GM10248 (cell line): ENCODE measurements at regions not wholly inside any gene's neighbourhood (a gene's known extent, or its start where the extent isn't known, plus 50 kb on each side); places are given as distances from the start of the nearest gene placed in this dataset.

Source experiments
- CTCF ChIA-PET: fragments of 300-600 bp; sonication (Branson Sonifier 250); formaldehyde crosslinking; extraction: SDS; loops from one replicate; lab custom pipeline; 2021; ENCODE audit warnings: antibody characterized with exemption; lab: Yijun Ruan, JAX
- POLR2A ChIA-PET: fragments of 350-650 bp; sonication (Branson Sonifier 250); formaldehyde crosslinking; extraction: SDS; loops from one replicate; lab custom pipeline; 2020; ENCODE audit warnings: antibody characterized with exemption; lab: Yijun Ruan, JAX
- DNase-seq: peaks from one replicate; pipeline ENCODE4 v3.0.0; 2012; ENCODE audit errors: extremely low spot score
- CTCF ChIP-seq: IDR thresholded peaks from 2 replicates; pipeline ENCODE4 v1.5.1; 2012; ENCODE audit warnings: mild to moderate bottlenecking, low read depth; ENCODE audit errors: extremely low read depth, missing control alignments, control extremely low read depth

DNA sequence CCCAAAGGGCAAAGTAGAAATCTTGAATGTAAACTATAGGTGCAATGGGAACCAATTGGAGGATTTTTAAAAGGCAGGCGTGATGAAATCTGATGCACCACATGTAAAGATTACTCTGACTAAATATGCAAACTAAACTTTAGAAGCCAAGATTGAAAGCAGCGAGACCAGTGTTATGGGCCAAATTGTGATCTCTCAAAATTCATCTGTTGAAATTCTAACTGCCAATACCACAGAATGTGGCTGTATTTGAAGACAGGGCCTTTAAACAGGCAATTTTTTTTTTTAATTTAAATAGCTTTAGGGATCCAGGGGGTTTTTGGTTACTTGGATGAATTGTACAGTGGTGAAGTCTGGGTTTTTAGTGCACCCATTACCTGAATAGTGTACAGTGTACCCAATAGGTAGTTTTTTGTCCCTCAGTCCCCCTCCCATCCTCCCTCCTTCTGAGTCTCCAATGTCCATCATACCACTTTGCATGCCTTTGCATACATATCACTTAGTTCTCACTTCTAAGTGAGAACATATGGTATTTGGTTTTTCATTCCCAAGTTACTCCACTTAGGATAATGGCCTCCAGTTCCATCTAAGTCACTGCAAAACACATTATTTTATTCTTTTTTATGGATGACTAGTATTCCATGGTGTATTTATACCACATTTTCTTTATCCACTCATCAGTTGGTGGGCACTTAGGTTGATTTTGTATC lies 69.7 kb downstream of the DRD1 start:
- no peak for DNase-seq
- no peak for TF ChIP-seq CTCF
- CTCF ChIA-PET: interaction anchor here (0.6 to 1.2 kb wide), 2 partner anchors 21 to 48 kb away, joined by 3 read pairs; no protein-coding TSS in a partner anchor
- POLR2A ChIA-PET: no interaction called here

GRCh38 chr5:175365866-175366265 lies 78.1 kb downstream of the DRD1 start:
- POLR2A ChIA-PET: no interaction called here
- TF ChIP-seq CTCF: no peak
- CTCF ChIA-PET: no interaction called here
- no peak for DNase-seq

DNA sequence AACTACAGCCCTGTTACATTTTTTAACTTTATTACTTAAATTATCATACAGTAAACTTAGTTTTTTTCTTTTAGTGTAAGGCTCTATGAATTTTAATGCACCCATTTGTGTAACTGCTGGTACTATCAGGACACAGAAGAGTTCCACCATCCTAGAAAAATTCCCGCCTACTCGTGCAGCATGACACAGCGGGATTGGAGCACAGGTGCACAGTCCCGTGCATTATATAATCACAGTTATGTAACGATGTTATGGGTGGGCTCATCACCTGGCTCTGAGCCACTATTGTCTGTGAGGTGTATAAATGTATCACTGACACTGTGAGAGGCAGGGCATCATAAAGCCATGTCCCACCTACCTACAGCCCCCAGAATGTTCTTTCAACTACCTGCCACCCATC lies 80.7 kb downstream of the DRD1 start:
- TF ChIP-seq CTCF: no peak
- ChIA-PET CTCF (interaction anchor here (1.0 kb wide), 1 partner anchor 23 kb away, joined by 3 read pairs; no protein-coding TSS in a partner anchor), POLR2A (no interaction called here)
- no peak for DNase-seq

DNA sequence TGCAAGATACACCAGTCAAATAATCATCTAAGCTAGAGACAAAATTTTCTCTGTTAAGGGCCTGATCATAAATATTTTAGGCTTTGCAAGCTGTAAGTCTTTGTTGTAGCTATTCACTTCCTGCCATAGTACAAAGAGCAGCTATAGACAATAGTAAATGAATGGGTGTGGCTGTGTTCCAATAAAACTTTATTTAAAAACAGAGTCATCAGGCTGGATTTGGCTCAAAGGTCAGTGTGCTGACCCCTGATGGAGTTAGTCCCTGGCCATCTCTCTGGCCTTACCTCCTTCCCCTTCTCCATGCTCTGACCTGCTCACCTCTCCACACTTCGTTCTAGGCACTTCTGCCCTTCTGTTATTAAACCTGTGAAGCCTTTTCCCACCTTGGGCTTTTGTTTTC lies 86.0 kb downstream of the DRD1 start:
- no peak for DNase-seq
- CTCF ChIA-PET: no interaction called here
- TF ChIP-seq CTCF: no peak
- POLR2A ChIA-PET: no interaction called here

DNA sequence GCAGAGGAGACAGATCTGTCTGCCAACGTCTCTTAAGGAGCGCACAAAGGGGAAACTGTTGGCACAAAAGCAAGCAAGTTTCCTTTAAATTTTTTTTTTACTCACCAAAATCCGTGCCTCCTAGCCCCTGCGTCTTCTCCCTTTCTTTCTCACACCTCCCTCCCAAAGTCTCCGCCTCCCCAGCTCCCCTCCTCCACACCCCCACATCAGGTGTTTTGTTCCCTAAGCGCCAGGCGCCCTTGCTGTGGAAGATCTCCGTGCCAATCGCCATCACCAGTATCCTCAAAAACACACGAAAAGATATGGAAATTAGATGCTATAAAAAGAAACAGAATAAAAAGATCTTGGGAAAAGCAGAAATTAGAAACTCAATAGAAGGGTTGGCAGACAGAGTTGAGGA lies 87.6 kb downstream of the DRD1 start:
- CTCF ChIA-PET: no interaction called here
- POLR2A ChIA-PET: no interaction called here

DNA sequence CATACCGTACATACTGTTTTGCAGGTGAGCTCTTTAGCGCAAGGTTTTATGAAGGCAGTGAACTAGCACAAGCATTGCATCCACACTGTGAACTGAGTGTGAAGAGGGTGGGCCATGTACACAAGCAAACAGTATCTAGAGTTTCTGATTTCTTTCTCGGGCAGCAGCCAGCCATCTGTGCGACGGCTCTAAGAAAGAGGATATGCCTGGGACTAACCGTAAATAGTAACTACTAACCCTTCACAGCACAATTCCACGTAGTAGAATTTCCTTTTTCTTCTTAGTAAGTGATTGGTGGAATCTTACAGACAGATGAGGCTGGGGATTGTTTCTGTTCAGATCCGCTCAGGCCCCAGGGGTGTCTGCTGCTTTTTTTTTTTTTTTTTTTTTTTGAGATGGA lies 89.0 kb downstream of the DRD1 start:
- CTCF ChIA-PET: no interaction called here
- POLR2A ChIA-PET: no interaction called here
- DNase-seq: no peak
- TF ChIP-seq CTCF: no peak

More for the DNA sequence above, 87.6 kb downstream of the DRD1 start:
- DNase-seq: no peak
- no peak for TF ChIP-seq CTCF
